Adrenal gland (tissue), 9 donors: ENCODE measurements at regions not wholly inside any gene's neighbourhood (a gene's known extent, or its start where the extent isn't known, plus 50 kb on each side); places are given as distances from the start of the nearest gene placed in this dataset.

Experiments
- DNase-seq, 7 donors: peaks; one replicate each; pipeline ENCODE4 v3.0.0-alpha.2; 2019 to 2020
- H3K27ac ChIP-seq, 5 donors: fragments of 200-600 bp; sonication (generic) in 4 of 5; 1 replicate in 3 of 5; 2 replicates in 2 of 5; pipeline versions ENCODE4 v1.5.1 to v1.8.0; 2016 to 2020; ENCODE audit warnings: mild to moderate bottlenecking in 1 of 5
- H3K27me3 ChIP-seq: fragments of 200-600 bp; 2 replicates; pipeline ENCODE4 v1.8.0; 2021
- H3K36me3 ChIP-seq, 2 donors: fragments of 200-600 bp; replicated peaks in 1 of 2; 1 replicate in 1 of 2; 2 replicates in 1 of 2; pipeline versions ENCODE4 v1.5.1 to v1.8.0; 2018 to 2022
- H3K4me1 ChIP-seq, 2 donors: fragments of 200-600 bp; replicated peaks in 1 of 2; 1 replicate in 1 of 2; 2 replicates in 1 of 2; pipeline versions ENCODE4 v1.5.1 to v1.8.0; 2018 to 2021
- H3K4me3 ChIP-seq, 4 donors: fragments of 200-600 bp; sonication (generic) in 3 of 4; one replicate each; pipeline ENCODE4 v1.5.1; 2016 to 2018
- H3K9me3 ChIP-seq, 3 donors: fragments of 200-600 bp; sonication (generic) in 1 of 3; replicated peaks in 1 of 3; 1 replicate in 2 of 3; 2 replicates in 1 of 3; pipeline versions ENCODE4 v1.5.1 to v1.8.0; 2016 to 2021
- POLR2A ChIP-seq, 2 donors: fragments of 450-650 bp; IDR thresholded peaks; one replicate each; pipeline ENCODE4 v1.6.1; 2017; ENCODE audit warnings: antibody characterized with exemption in 2 of 2, mild to moderate bottlenecking in 2 of 2, moderate library complexity in 1 of 2
- WGBS, 4 donors: extraction: QIAGEN DNeasy Blood & Tissue Kit in 2 of 4; methylation state at CpG; one replicate each; pipeline versions ENCODE4 v1.1.5 to v1.1.7; 2013 to 2017; 5-methylcytosine and 5-hydroxymethylcytosine counted together
- intact Hi-C, 2 donors: fragments of 100-400 bp; cut with DNase I; formaldehyde crosslinking; loops; one replicate each; pipeline versions ENCODE4 v1.14.1 to v1.15.0; 2022 to 2023
- TF ChIP-seq, protein P1 (sequence below), 6 experiments: fragments of 450-650 bp in 4 of 6; fragments of 200-600 bp in 2 of 6; sonication (generic) in 1 of 6; IDR thresholded peaks; 1 replicate in 5 of 6; 2 replicates in 1 of 6; pipeline versions ENCODE4 v1.5.1 to v1.8.0; 2016 to 2021; ENCODE audit warnings: antibody characterized with exemption in 6 of 6, mild to moderate bottlenecking in 2 of 6, moderate library complexity in 1 of 6
- donor health status: healthy with polysubstance abuse.
- donor health status: Bipolar disorder and iron deficiency.
- donor health status: DM: yes; HTN: yes; CAD: no.
- donor health status: DM: no; HTN: no; CAD: no.
- donor health status: DM: no; HTN: no; CAD: no.

DNA sequence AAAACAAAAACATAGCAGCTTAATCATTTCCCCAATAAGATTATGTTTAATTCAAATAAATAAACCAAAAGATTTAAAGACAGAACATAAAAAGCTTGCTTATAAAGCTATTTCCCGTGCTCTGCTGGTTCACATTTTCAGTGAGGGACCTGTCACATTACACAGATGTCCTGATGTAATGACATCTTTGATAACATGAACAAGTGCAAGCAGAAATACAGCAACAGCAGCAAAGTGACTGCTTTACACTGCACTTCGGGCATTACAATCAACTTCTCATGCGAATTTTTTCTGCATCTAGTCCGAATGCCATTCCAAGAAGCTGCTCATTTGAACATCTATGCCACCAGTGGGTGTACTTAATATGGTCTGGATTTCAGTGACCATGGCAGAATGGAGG lies 940.3 kb upstream of the IGFBP7 start:
- Histone ChIP-seq H3K4me3 (no peak overlapping the region), H3K4me1 (no peaks in the 10 kb centered on the region), H3K27me3 (no peaks in the 10 kb centered on the region), H3K9me3 (no peaks in the 10 kb centered on the region), H3K27ac (no peak overlapping the region), H3K36me3 (no peaks in the 10 kb centered on the region)
- DNase-seq, result no peak
- intact Hi-C loops, result no loop called here
- WGBS, 4 donors, result 67 to 74% (median 70%) methylated on average over 4 of the region's 4 CpGs
- TF ChIP-seq, protein P1, sequence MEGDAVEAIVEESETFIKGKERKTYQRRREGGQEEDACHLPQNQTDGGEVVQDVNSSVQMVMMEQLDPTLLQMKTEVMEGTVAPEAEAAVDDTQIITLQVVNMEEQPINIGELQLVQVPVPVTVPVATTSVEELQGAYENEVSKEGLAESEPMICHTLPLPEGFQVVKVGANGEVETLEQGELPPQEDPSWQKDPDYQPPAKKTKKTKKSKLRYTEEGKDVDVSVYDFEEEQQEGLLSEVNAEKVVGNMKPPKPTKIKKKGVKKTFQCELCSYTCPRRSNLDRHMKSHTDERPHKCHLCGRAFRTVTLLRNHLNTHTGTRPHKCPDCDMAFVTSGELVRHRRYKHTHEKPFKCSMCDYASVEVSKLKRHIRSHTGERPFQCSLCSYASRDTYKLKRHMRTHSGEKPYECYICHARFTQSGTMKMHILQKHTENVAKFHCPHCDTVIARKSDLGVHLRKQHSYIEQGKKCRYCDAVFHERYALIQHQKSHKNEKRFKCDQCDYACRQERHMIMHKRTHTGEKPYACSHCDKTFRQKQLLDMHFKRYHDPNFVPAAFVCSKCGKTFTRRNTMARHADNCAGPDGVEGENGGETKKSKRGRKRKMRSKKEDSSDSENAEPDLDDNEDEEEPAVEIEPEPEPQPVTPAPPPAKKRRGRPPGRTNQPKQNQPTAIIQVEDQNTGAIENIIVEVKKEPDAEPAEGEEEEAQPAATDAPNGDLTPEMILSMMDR (IDR thresholded peaks at IDR 0.05), result no peak
- TF ChIP-seq POLR2A (IDR thresholded peaks at IDR 0.05), result no peak

DNA sequence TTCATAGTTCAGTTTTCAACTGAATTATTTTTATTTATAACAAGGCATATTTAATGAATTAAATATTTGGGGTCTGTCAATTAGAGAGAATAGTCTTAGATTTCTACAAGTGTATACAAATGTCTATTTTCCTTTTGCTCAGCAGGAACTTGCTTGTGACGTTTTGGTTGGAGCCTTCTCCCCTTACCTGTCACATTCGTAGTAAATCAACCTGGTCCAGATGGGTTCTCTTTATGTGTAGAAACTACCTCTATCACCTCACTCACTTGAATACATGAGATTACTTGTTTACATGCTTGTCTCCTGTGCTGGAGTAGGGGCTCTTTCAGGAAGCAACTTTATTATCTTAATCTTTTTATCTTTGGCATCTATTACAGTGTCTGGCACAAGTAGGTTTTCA lies 938.3 kb upstream of the IGFBP7 start:
- H3K4me3 ChIP-seq, result no peak overlapping the region
- no peak overlapping the region for H3K27ac ChIP-seq
- no peaks in the 10 kb centered on the region for H3K36me3 ChIP-seq
- H3K27me3 ChIP-seq, result no peaks in the 10 kb centered on the region
- WGBS, 4 donors, result 41 to 58% (median 51%) methylated on average over 2 of the region's 2 CpGs
- no peaks in the 10 kb centered on the region for H3K9me3 ChIP-seq
- DNase-seq, result no peak
- intact Hi-C loops, result no loop called here
- TF ChIP-seq, protein P1 (IDR thresholded peaks at IDR 0.05), result no peak
- TF ChIP-seq POLR2A (IDR thresholded peaks at IDR 0.05), result no peak
- H3K4me1 ChIP-seq, result no peaks in the 10 kb centered on the region

DNA sequence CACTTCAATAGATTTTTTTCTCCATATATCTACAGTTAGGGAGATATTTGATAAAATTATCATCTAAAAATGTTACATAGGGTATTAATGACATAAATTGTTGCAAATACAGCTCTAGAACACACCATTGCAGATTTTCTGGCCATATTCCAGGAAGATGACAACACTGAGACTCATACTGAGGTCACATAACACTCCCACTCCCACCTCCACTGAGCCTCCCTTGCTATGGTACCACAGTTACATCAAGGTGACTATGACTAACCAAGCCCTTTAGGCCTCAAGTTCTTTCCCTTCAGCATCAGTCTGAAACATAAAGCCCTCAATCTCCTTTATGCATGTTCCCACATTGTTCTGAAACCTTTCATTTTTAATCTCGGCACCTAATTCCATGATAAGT lies 932.0 kb upstream of the IGFBP7 start:
- H3K4me3 ChIP-seq, result no peak overlapping the region
- DNase-seq, result no peak
- H3K9me3 ChIP-seq, result no peaks in the 10 kb centered on the region
- H3K27me3 ChIP-seq, result no peaks in the 10 kb centered on the region
- no peaks in the 10 kb centered on the region for H3K4me1 ChIP-seq
- TF ChIP-seq, protein P1 (IDR thresholded peaks at IDR 0.05), result no peak
- TF ChIP-seq POLR2A (IDR thresholded peaks at IDR 0.05), result no peak
- intact Hi-C loops, result no loop called here
- H3K36me3 ChIP-seq, result no peaks in the 10 kb centered on the region
- no peak overlapping the region for H3K27ac ChIP-seq
- WGBS, 4 donors, result 81 to 94% (median 84%) methylated on average over 1 of the region's 1 CpG

DNA sequence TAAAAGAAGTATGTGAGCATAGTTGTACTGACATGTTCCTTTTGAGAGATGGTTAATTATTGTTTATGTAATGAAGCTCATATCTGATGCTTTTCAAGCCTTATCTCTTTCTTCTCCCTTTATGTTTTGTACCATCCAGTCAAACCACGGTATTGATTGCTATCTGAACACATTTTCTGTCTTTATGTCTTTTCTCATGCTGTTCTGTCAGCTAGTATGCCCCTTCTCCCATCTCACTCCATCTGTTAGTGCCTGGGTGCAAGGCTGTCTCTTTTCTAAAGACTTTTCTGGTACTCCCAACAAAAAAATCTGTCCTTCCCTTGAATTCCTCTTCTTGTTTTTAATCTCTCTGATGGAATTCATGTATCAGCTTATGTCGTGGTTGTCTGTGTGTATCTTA lies 883.8 kb upstream of the IGFBP7 start:
- Histone ChIP-seq H3K4me1 (no peaks in the 10 kb centered on the region), H3K9me3 (no peaks in the 10 kb centered on the region), H3K27me3 (no peaks in the 10 kb centered on the region), H3K27ac (no peak overlapping the region), H3K4me3 (no peak overlapping the region), H3K36me3 (no peaks in the 10 kb centered on the region)
- WGBS, 4 donors, result 31 to 37% (median 35%) methylated on average over 2 of the region's 2 CpGs
- TF ChIP-seq POLR2A (IDR thresholded peaks at IDR 0.05), result no peak
- TF ChIP-seq, protein P1 (IDR thresholded peaks at IDR 0.05), result no peak
- intact Hi-C loops, result no loop called here
- no peak for DNase-seq
